HepG2 (cell line): ENCODE measurements at regions not wholly inside any gene's neighbourhood (a gene's known extent, or its start where the extent isn't known, plus 50 kb on each side); places are given as distances from the start of the nearest gene placed in this dataset.
A peak's percentile ranks its signal among the peaks of the same experiment; 100 is the strongest.

ENCODE experiments used
- ATAC-seq: fragments of 200-7000 bp; cut with Tn5 transposase; 3 replicates; pipeline ENCODE4 v1.9.1; 2020; ENCODE audit warnings: mild to moderate bottlenecking, moderate library complexity
- BruUV-seq: library from RNA; stranded (reverse); fragments of 400-500 nt; replicated peaks from 2 replicates; lab custom pipeline; 2021; lab: Mats Ljungman, UMichigan
- CTCF ChIA-PET: fragments of 300-600 bp; formaldehyde crosslinking; extraction: SDS; loops from one replicate; lab custom pipeline; 2021; ENCODE audit warnings: low total read pairs, inconsistent platforms, low intra/inter-chr PET ratio; lab: Yijun Ruan, JAX
- POLR2A ChIA-PET: fragments of 350-600 bp; sonication (Branson Sonifier 250); formaldehyde crosslinking; loops from one replicate; lab custom pipeline; 2020; ENCODE audit warnings: antibody characterized with exemption, inconsistent platforms; lab: Yijun Ruan, JAX
- DNase-seq: peaks from one replicate; pipeline ENCODE4 v3.0.0-alpha.2; 2015; ENCODE audit warnings: low spot score
- FAIRE-seq: peaks from 3 replicates; lab custom pipeline; 2011; peaks lifted over from hg19 to GRCh38; lab: Jason Lieb, UNC
- H2AFZ ChIP-seq: one replicate; pipeline ENCODE4 v1.6.1; 2011; ENCODE audit warnings: low read length, inconsistent platforms
- H3K27ac ChIP-seq: fragments of 300-600 bp; 3 replicates; pipeline ENCODE4 v1.8.0; 2011; ENCODE audit warnings: mixed run types, mild to moderate bottlenecking, mixed read lengths, low read length, inconsistent platforms; ENCODE audit not compliant: insufficient read depth; ENCODE audit errors: extremely low read length
- H3K27me3 ChIP-seq, 2 experiments: fragments of 200-600 bp in 1 of 2; 2 replicates in 1 of 2; 3 replicates in 1 of 2; pipeline versions ENCODE4 v1.6.0 to v1.8.0; 2011; ENCODE audit warnings: low read length in 2 of 2, mild to moderate bottlenecking in 2 of 2, moderate library complexity in 2 of 2, inconsistent platforms in 1 of 2; ENCODE audit not compliant: insufficient read depth in 2 of 2, control insufficient read depth in 1 of 2
- H3K36me3 ChIP-seq, 2 experiments: fragments of 200-600 bp in 1 of 2; replicated peaks in 1 of 2; 2 replicates in 1 of 2; 3 replicates in 1 of 2; pipeline versions ENCODE4 v1.5.1 to v1.8.0; 2011; ENCODE audit warnings: low read length in 2 of 2, inconsistent platforms in 1 of 2; ENCODE audit not compliant: insufficient read depth in 2 of 2, control insufficient read depth in 1 of 2
- H3K4me1 ChIP-seq: 2 replicates; pipeline ENCODE4 v1.5.1; 2012; ENCODE audit warnings: low read length, inconsistent platforms; ENCODE audit not compliant: insufficient read depth
- H3K4me2 ChIP-seq: 2 replicates; pipeline ENCODE4 v1.6.0; 2011; ENCODE audit warnings: low read depth, low read length, inconsistent platforms
- H3K4me3 ChIP-seq, 3 experiments: fragments of 200-600 bp in 1 of 3; sonication (generic), shearing (Covaris generic) in 1 of 3; replicated peaks in 1 of 3; 2 replicates each; pipeline ENCODE4 v1.5.1; 2011 to 2016; ENCODE audit warnings: low read length in 3 of 3, inconsistent platforms in 2 of 3, low read depth in 2 of 3, mild to moderate bottlenecking in 2 of 3, control low read depth in 1 of 3, mixed read lengths in 1 of 3; ENCODE audit not compliant: insufficient read depth in 1 of 3
- H3K79me2 ChIP-seq: one replicate; pipeline ENCODE4 v1.6.1; 2011; ENCODE audit warnings: low read length, inconsistent platforms; ENCODE audit not compliant: insufficient read depth
- H3K9ac ChIP-seq: 2 replicates; pipeline ENCODE4 v1.6.0; 2011; ENCODE audit warnings: mild to moderate bottlenecking, low read depth, low read length, inconsistent platforms; ENCODE audit not compliant: insufficient read depth
- H3K9me3 ChIP-seq: 2 replicates; pipeline ENCODE4 v1.5.1; 2012; ENCODE audit warnings: mild to moderate bottlenecking, low read length
- H4K20me1 ChIP-seq: 2 replicates; pipeline ENCODE4 v1.6.0; 2011; ENCODE audit warnings: inconsistent platforms, mild to moderate bottlenecking, low read length, moderate library complexity; ENCODE audit not compliant: insufficient read depth
- AGO2 ChIP-seq: fragments of 200-400 bp; formaldehyde crosslinking; optimal IDR thresholded peaks from 2 replicates; pipeline ENCODE3; 2017; ENCODE audit warnings: mild to moderate bottlenecking, low read depth, low read length, moderate library complexity
- JDP2 ChIP-seq: sonication (generic); formaldehyde crosslinking; IDR thresholded peaks from 2 replicates; pipeline ENCODE4 v1.8.1; 2022; ENCODE audit warnings: missing genetic modification reagents, borderline replicate concordance
- LCORL ChIP-seq, 2 experiments: fragments of 450-650 bp in 1 of 2; sonication (generic) in 1 of 2; formaldehyde crosslinking in 1 of 2; IDR thresholded peaks; 2 replicates each; pipeline versions ENCODE4 v1.5.0 to v1.6.1; 2017 to 2020; ENCODE audit warnings: antibody characterized with exemption in 1 of 2, missing genetic modification reagents in 1 of 2
- MAFF ChIP-seq: IDR thresholded peaks from 2 replicates; pipeline ENCODE4 v1.6.1; 2011; ENCODE audit warnings: low read depth, low read length, improper control_type of control experiment
- MAFK ChIP-seq, 2 experiments: IDR thresholded peaks in 1 of 2; conservative IDR thresholded peaks in 1 of 2; 2 replicates each; pipeline ENCODE4 v1.6.1; 2011; ENCODE audit warnings: improper control_type of control experiment in 2 of 2, low read length in 2 of 2
- NFKBIZ ChIP-seq: IDR thresholded peaks from 2 replicates; pipeline ENCODE4 v1.6.1; 2018; ENCODE audit warnings: missing genetic modification reagents, missing compliant biosample characterization
- SIN3B ChIP-seq: fragments of 150-350 bp; IDR thresholded peaks from 2 replicates; pipeline ENCODE4 v1.6.1; 2014; ENCODE audit warnings: low read length
- SMAD9 ChIP-seq: sonication (generic); formaldehyde crosslinking; IDR thresholded peaks from 2 replicates; pipeline ENCODE4 v1.5.1; 2020; ENCODE audit warnings: mild to moderate bottlenecking, missing genetic modification reagents
- TAF15 ChIP-seq: fragments of 200-400 bp; formaldehyde crosslinking; IDR thresholded peaks from one replicate; pipeline ENCODE4 v1.6.1; 2018; ENCODE audit warnings: mild to moderate bottlenecking, low read depth, low read length; ENCODE audit not compliant: poor library complexity, severe bottlenecking
- ZNF10 ChIP-seq: sonication (generic); formaldehyde crosslinking; IDR thresholded peaks from 2 replicates; pipeline ENCODE4 v1.4.0; 2020; ENCODE audit warnings: mild to moderate bottlenecking, low read depth, missing genetic modification reagents, borderline replicate concordance
- ZNF264 ChIP-seq: sonication (generic); formaldehyde crosslinking; IDR thresholded peaks from 2 replicates; pipeline ENCODE4 v1.4.0; 2020; ENCODE audit warnings: missing genetic modification reagents
- ZNF333 ChIP-seq: sonication (generic); formaldehyde crosslinking; IDR thresholded peaks from 2 replicates; pipeline ENCODE4 v1.4.0; 2020; ENCODE audit warnings: mild to moderate bottlenecking, missing genetic modification reagents, borderline replicate concordance
- ZNF547 ChIP-seq: sonication (generic); formaldehyde crosslinking; IDR thresholded peaks from 2 replicates; pipeline ENCODE4 v1.5.1; 2020; ENCODE audit warnings: mild to moderate bottlenecking, missing genetic modification reagents
- ZNF589 ChIP-seq: sonication (generic); formaldehyde crosslinking; conservative IDR thresholded peaks from 2 replicates; pipeline ENCODE4 v1.8.0; 2022; ENCODE audit warnings: mild to moderate bottlenecking, moderate library complexity, missing genetic modification reagents
- ZNF607 ChIP-seq: sonication (generic); formaldehyde crosslinking; IDR thresholded peaks from 2 replicates; pipeline ENCODE4 v1.5.1; 2020; ENCODE audit warnings: missing genetic modification reagents, mild to moderate bottlenecking, borderline replicate concordance
- ZNF674 ChIP-seq: sonication (generic); formaldehyde crosslinking; IDR thresholded peaks from 2 replicates; pipeline ENCODE4 v1.5.0; 2020; ENCODE audit warnings: low read depth, mild to moderate bottlenecking, missing genetic modification reagents
- ZNF775 ChIP-seq: sonication (generic); formaldehyde crosslinking; IDR thresholded peaks from 2 replicates; pipeline ENCODE4 v1.4.0; 2020; ENCODE audit warnings: missing genetic modification reagents, mild to moderate bottlenecking, moderate library complexity, borderline replicate concordance
- WGBS: methylation state at CpG from one replicate; pipeline ENCODE4 v1.1.6; 2017; ENCODE audit warnings: low lambda C conversion rate; 5-methylcytosine and 5-hydroxymethylcytosine counted together
- in situ Hi-C: cut with HindIII; loops from 2 replicates; pipeline ENCODE4 v1.10.0; 2017; ENCODE audit warnings: low pct_unique_long_range_greater_than_20kb; ENCODE audit not compliant: extremely low pct_ligation_motif_present
- intact Hi-C: fragments of 100-400 bp; cut with micrococcal nuclease; formaldehyde crosslinking; loops from one replicate; pipeline ENCODE4 v1.10.0; 2022; ENCODE audit not compliant: unreplicated experiment
- TF ChIP-seq, protein P1 (sequence below): sonication (generic); IDR thresholded peaks from 2 replicates; pipeline ENCODE4 v1.6.1; 2016; ENCODE audit warnings: low read depth, borderline replicate concordance
- TF ChIP-seq, protein P2 (sequence below): sonication (generic); formaldehyde crosslinking; IDR thresholded peaks from 2 replicates; pipeline ENCODE4 v1.5.1; 2020; ENCODE audit warnings: mild to moderate bottlenecking, missing genetic modification reagents, moderate library complexity

DNA sequence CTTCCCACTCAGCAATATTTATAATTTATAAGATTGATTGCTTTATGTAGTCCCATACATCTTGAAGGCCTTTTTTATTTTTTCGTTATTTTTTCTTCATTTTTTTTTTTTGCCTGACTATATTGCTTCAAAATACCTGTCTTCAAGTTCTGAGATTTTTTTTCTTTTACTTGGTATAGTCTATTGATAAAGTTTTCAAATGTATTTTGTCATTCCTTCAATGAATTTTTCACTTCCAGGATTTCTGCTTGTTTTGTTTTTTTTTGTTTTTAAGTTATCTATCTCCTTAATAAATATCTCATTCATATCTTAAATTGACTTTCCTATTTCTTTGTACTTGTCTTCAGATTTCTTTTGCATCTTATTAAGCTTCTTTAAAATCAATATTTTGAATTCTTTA, 905.6 kb upstream of the CDH6 start:
- FAIRE-seq = no peak
- POLR2A ChIA-PET = no interaction called here

DNA sequence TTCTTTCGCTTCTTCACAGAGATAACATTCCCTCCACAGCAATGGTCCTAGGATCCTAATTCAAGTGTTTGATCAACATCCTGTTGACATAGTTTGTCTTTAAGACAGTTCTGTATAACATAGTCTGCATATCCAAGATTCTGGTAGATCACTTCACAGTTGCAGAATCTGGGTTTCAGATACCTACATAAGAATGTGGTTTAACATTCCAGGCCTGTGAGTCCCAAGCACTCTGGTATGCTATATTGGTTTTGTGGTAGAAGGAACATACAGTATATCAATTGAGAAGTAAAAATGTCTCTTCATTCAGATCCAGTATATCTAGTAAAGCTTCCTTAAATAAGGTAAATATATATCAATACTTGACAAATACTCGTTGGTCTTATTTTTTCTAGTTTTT, 914.2 kb upstream of the CDH6 start:
- ATAC-seq (no peak), FAIRE-seq (no peak), DNase-seq (no peak)
- Histone ChIP-seq H3K9ac (no peak overlapping the region), H3K9me3 (peaks cover 11% of the 10 kb centered on the region), H3K36me3 (no peaks in the 10 kb centered on the region), H3K27ac (no peak overlapping the region), H3K4me3 (no peak overlapping the region), H3K4me1 (no peaks in the 10 kb centered on the region), H3K4me2 (no peak overlapping the region), H2AFZ (no peak overlapping the region), H3K27me3 (no peaks in the 10 kb centered on the region), H3K79me2 (no peaks in the 10 kb centered on the region), H4K20me1 (no peaks in the 10 kb centered on the region)
- in situ Hi-C loops (no loop called here), intact Hi-C loops (no loop called here)
- BruUV-seq = no TSS peak
- WGBS = 8% methylated on average over 2 of the region's 2 CpGs
- ChIA-PET CTCF (no interaction called here), POLR2A (no interaction called here)
- TF ChIP-seq, protein P1, sequence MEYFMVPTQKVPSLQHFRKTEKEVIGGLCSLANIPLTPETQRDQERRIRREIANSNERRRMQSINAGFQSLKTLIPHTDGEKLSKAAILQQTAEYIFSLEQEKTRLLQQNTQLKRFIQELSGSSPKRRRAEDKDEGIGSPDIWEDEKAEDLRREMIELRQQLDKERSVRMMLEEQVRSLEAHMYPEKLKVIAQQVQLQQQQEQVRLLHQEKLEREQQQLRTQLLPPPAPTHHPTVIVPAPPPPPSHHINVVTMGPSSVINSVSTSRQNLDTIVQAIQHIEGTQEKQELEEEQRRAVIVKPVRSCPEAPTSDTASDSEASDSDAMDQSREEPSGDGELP = no peak
- TF ChIP-seq TAF15 = no peak
- TF ChIP-seq, protein P2, sequence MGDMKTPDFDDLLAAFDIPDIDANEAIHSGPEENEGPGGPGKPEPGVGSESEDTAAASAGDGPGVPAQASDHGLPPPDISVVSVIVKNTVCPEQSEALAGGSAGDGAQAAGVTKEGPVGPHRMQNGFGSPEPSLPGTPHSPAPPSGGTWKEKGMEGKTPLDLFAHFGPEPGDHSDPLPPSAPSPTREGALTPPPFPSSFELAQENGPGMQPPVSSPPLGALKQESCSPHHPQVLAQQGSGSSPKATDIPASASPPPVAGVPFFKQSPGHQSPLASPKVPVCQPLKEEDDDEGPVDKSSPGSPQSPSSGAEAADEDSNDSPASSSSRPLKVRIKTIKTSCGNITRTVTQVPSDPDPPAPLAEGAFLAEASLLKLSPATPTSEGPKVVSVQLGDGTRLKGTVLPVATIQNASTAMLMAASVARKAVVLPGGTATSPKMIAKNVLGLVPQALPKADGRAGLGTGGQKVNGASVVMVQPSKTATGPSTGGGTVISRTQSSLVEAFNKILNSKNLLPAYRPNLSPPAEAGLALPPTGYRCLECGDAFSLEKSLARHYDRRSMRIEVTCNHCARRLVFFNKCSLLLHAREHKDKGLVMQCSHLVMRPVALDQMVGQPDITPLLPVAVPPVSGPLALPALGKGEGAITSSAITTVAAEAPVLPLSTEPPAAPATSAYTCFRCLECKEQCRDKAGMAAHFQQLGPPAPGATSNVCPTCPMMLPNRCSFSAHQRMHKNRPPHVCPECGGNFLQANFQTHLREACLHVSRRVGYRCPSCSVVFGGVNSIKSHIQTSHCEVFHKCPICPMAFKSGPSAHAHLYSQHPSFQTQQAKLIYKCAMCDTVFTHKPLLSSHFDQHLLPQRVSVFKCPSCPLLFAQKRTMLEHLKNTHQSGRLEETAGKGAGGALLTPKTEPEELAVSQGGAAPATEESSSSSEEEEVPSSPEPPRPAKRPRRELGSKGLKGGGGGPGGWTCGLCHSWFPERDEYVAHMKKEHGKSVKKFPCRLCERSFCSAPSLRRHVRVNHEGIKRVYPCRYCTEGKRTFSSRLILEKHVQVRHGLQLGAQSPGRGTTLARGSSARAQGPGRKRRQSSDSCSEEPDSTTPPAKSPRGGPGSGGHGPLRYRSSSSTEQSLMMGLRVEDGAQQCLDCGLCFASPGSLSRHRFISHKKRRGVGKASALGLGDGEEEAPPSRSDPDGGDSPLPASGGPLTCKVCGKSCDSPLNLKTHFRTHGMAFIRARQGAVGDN (CRISPR knock-in tag) = no peak
- no peak for TF ChIP-seq NFKBIZ (CRISPR knock-in tag)
- no peak for TF ChIP-seq LCORL (IDR thresholded peaks at IDR 0.05)
- no peak for TF ChIP-seq LCORL (CRISPR knock-in tag; IDR thresholded peaks at IDR 0.05)
- TF ChIP-seq ZNF333 (CRISPR knock-in tag) = no peak
- no peak for TF ChIP-seq ZNF264 (CRISPR knock-in tag)
- no peak for TF ChIP-seq ZNF607 (CRISPR knock-in tag)
- TF ChIP-seq JDP2 = no peak
- no peak for TF ChIP-seq AGO2
- no peak for TF ChIP-seq ZNF674 (CRISPR knock-in tag)

More for the DNA sequence above, 905.6 kb upstream of the CDH6 start:
- Histone ChIP-seq H4K20me1 (no peaks in the 10 kb centered on the region), H3K9ac (no peak overlapping the region), H3K27me3 (no peaks in the 10 kb centered on the region), H3K4me2 (no peak overlapping the region)
- BruUV-seq = no TSS peak
- no peak for ATAC-seq
- in situ Hi-C loops = no loop called here
- no peak for DNase-seq
- 0% methylated on average over 1 of the region's 1 CpG for WGBS
- no peak for TF ChIP-seq SMAD9 (CRISPR knock-in tag)
- TF ChIP-seq SIN3B = no peak
- TF ChIP-seq ZNF589 (CRISPR knock-in tag) = no peak
- TF ChIP-seq MAFK (conservative IDR thresholded peaks at IDR 0.05 in 1 of 2, IDR thresholded peaks at IDR 0.05 in 1 of 2; ENCODE audit: low read length in 2 of 2) = peak; percentile 21 to 50; a peak in 2 of 4 replicates
- peak; percentile 30; the same call in 1 of the 2 replicates for TF ChIP-seq MAFF
- TF ChIP-seq ZNF547 (CRISPR knock-in tag) = no peak
- TF ChIP-seq ZNF775 (CRISPR knock-in tag) = no peak
- TF ChIP-seq ZNF10 = no peak
- TF ChIP-seq, all 625 proteins: peak for 2
- Histone ChIP-seq H3K27ac (no peak overlapping the region), H3K4me3 (no peak overlapping the region), H3K36me3 (no peaks in the 10 kb centered on the region), H3K9me3 (peaks cover 55% of the 10 kb centered on the region), H3K4me1 (no peaks in the 10 kb centered on the region), H3K79me2 (no peaks in the 10 kb centered on the region), H2AFZ (no peak overlapping the region)
- intact Hi-C loops = no loop called here
- CTCF ChIA-PET = no interaction called here
